CD14-positive monocyte (primary cell): ENCODE measurements at regions not wholly inside any gene's neighbourhood (a gene's known extent, or its start where the extent isn't known, plus 50 kb on each side); places are given as distances from the start of the nearest gene placed in this dataset.

Experiments
- DNase-seq, 3 donors: peaks; one replicate each; pipeline ENCODE4 v3.0.0-alpha.2; 2011 to 2022
- H2AFZ ChIP-seq: 2 replicates; pipeline ENCODE4 v1.6.0; 2012; ENCODE audit warnings: mild to moderate bottlenecking, low read depth, low read length, inconsistent platforms; ENCODE audit not compliant: insufficient read depth, poor library complexity, severe bottlenecking
- H3K27ac ChIP-seq, 2 donors: 1 replicate in 1 of 2; 2 replicates in 1 of 2; pipeline ENCODE4 v1.5.1; 2012 to 2013; ENCODE audit warnings: low read length in 2 of 2, control low read depth in 1 of 2, inconsistent platforms in 1 of 2, low read depth in 1 of 2, mild to moderate bottlenecking in 1 of 2
- H3K27me3 ChIP-seq, 2 donors: one replicate each; pipeline versions ENCODE4 v1.6.0 to v1.6.1; 2011 to 2013; ENCODE audit warnings: low read length in 2 of 2; ENCODE audit not compliant: control insufficient read depth in 2 of 2, insufficient read depth in 2 of 2
- H3K36me3 ChIP-seq, 2 donors: replicated peaks in 1 of 2; 1 replicate in 1 of 2; 2 replicates in 1 of 2; pipeline versions ENCODE4 v1.5.1 to v1.6.1; 2012 to 2013; ENCODE audit warnings: low read length in 2 of 2, control low read depth in 1 of 2, inconsistent platforms in 1 of 2, mild to moderate bottlenecking in 1 of 2; ENCODE audit not compliant: insufficient read depth in 2 of 2, control insufficient read depth in 1 of 2
- H3K4me1 ChIP-seq, 2 donors: 1 replicate in 1 of 2; 2 replicates in 1 of 2; pipeline versions ENCODE4 v1.5.1 to v1.6.1; 2012 to 2013; ENCODE audit warnings: low read length in 2 of 2, control low read depth in 1 of 2, inconsistent platforms in 1 of 2, mild to moderate bottlenecking in 1 of 2, moderate library complexity in 1 of 2; ENCODE audit not compliant: insufficient read depth in 2 of 2, control insufficient read depth in 1 of 2
- H3K4me2 ChIP-seq: replicated peaks from 2 replicates; pipeline ENCODE3; 2012; ENCODE audit warnings: low read length, moderate library complexity, mild to moderate bottlenecking; ENCODE audit not compliant: poor library complexity, severe bottlenecking; ENCODE audit errors: extremely low read depth
- H3K4me3 ChIP-seq, 3 experiments: fragments of 200-600 bp in 1 of 3; sonication (generic) in 1 of 3; replicated peaks in 1 of 3; 1 replicate in 2 of 3; 2 replicates in 1 of 3; pipeline ENCODE4 v1.5.1; 2011 to 2013; ENCODE audit warnings: low read length in 3 of 3, mild to moderate bottlenecking in 3 of 3, control low read depth in 2 of 3, low read depth in 2 of 3, inconsistent platforms in 1 of 3, moderate library complexity in 1 of 3
- H3K79me2 ChIP-seq: 2 replicates; pipeline ENCODE4 v1.6.0; 2012; ENCODE audit warnings: mild to moderate bottlenecking, control low read depth, inconsistent platforms, low read length, moderate library complexity; ENCODE audit not compliant: insufficient read depth
- H3K9ac ChIP-seq: 2 replicates; pipeline ENCODE4 v1.6.0; 2017; ENCODE audit warnings: low read length, mild to moderate bottlenecking; ENCODE audit not compliant: insufficient read depth, poor library complexity, severe bottlenecking
- H3K9me3 ChIP-seq, 2 donors: replicated peaks in 1 of 2; 1 replicate in 1 of 2; 2 replicates in 1 of 2; pipeline versions ENCODE4 v1.5.1 to v1.6.1; 2012 to 2013; ENCODE audit warnings: low read length in 2 of 2, control low read depth in 1 of 2; ENCODE audit not compliant: control insufficient read depth in 1 of 2, insufficient read depth in 1 of 2
- H4K20me1 ChIP-seq: 2 replicates; pipeline ENCODE4 v1.6.0; 2012; ENCODE audit warnings: mild to moderate bottlenecking, low read length, control low read depth, moderate library complexity; ENCODE audit not compliant: insufficient read depth
- H3K27ac Mint-ChIP-seq, 7 donors: one replicate each; pipeline ENCODE4 v1.8.0; 2020; ENCODE audit warnings: mild to moderate bottlenecking in 7 of 7, mixed read lengths in 7 of 7, moderate library complexity in 6 of 7, inconsistent platforms in 2 of 7
- H3K27me3 Mint-ChIP-seq, 3 donors: one replicate each; pipeline ENCODE4 v1.8.0; 2021 to 2022; ENCODE audit warnings: low read depth in 3 of 3, mild to moderate bottlenecking in 3 of 3, mixed read lengths in 3 of 3, moderate library complexity in 3 of 3, inconsistent platforms in 1 of 3
- H3K36me3 Mint-ChIP-seq, 2 donors: one replicate each; pipeline ENCODE4 v1.8.0; 2020; ENCODE audit warnings: mixed read lengths in 2 of 2, inconsistent platforms in 1 of 2, mild to moderate bottlenecking in 1 of 2
- H3K4me1 Mint-ChIP-seq: one replicate; pipeline ENCODE4 v1.8.0; 2020; ENCODE audit warnings: mild to moderate bottlenecking, mixed read lengths
- H3K4me3 Mint-ChIP-seq, 2 donors: one replicate each; pipeline ENCODE4 v1.8.0; 2020; ENCODE audit warnings: mild to moderate bottlenecking in 2 of 2, mixed read lengths in 2 of 2, moderate library complexity in 1 of 2
- H3K9me3 Mint-ChIP-seq, 7 donors: one replicate each; pipeline ENCODE4 v1.8.0; 2020 to 2022; ENCODE audit warnings: mixed read lengths in 7 of 7, mild to moderate bottlenecking in 6 of 7, moderate library complexity in 6 of 7, inconsistent platforms in 2 of 7
- WGBS: methylation state at CpG from one replicate; pipeline ENCODE4 v1.1.5; 2013; ENCODE audit warnings: missing lambda C conversion rate; ENCODE audit not compliant: insufficient coverage; 5-methylcytosine and 5-hydroxymethylcytosine counted together
- intact Hi-C, 2 donors: fragments of 100-400 bp; cut with micrococcal nuclease; formaldehyde crosslinking; loops; one replicate each; pipeline versions ENCODE4 v1.15.0 to v1.15.1; 2023
- TF ChIP-seq, protein P1 (sequence below): fragments of 200-600 bp; IDR thresholded peaks from one replicate; pipeline ENCODE4 v1.8.0; 2022; ENCODE audit warnings: antibody characterized with exemption, mild to moderate bottlenecking

DNA sequence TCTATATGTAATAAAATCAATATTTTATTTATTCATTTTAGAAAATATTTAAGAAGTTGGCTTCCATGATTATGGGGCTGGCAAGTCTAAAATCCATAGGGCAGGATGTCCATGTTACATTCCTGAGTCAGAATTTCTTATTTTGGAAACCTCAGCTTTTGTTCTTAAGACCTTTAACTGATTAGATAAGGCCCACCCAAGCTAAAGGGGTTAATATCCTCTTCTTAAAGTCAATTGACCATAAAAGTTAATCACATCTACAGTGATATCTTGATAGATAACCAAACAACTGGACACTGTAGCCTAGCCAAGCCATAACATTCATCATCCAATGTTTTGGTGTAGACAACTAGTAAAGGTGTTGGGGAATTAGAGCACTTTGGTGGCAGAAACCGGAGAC is 1035.4 kb upstream of the ZEB2 start:
- Mint-ChIP-seq H3K27ac (no peak overlapping the region), H3K4me1 (peaks cover 2% of the 10 kb centered on the region), H3K36me3 (peaks cover 0 to 3% of the 10 kb centered on the region in 2 donors), H3K9me3 (peaks cover 0 to 6% (median 3%) of the 10 kb centered on the region in 7 donors), H3K27me3 (no peaks in the 10 kb centered on the region), H3K4me3 (no peak overlapping the region)
- no peaks in the 10 kb centered on the region for H4K20me1 ChIP-seq
- H3K4me1 ChIP-seq: peaks cover 0 to 2% of the 10 kb centered on the region in 2 donors
- H3K9ac ChIP-seq: no peak overlapping the region
- no peak overlapping the region for H3K4me2 ChIP-seq
- TF ChIP-seq, protein P1, sequence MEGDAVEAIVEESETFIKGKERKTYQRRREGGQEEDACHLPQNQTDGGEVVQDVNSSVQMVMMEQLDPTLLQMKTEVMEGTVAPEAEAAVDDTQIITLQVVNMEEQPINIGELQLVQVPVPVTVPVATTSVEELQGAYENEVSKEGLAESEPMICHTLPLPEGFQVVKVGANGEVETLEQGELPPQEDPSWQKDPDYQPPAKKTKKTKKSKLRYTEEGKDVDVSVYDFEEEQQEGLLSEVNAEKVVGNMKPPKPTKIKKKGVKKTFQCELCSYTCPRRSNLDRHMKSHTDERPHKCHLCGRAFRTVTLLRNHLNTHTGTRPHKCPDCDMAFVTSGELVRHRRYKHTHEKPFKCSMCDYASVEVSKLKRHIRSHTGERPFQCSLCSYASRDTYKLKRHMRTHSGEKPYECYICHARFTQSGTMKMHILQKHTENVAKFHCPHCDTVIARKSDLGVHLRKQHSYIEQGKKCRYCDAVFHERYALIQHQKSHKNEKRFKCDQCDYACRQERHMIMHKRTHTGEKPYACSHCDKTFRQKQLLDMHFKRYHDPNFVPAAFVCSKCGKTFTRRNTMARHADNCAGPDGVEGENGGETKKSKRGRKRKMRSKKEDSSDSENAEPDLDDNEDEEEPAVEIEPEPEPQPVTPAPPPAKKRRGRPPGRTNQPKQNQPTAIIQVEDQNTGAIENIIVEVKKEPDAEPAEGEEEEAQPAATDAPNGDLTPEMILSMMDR: no peak
- WGBS: no CpG with 5 or more reads among the region's 1 CpG
- intact Hi-C loops: no loop called here
- no peaks in the 10 kb centered on the region for H3K27me3 ChIP-seq
- no peak overlapping the region for H2AFZ ChIP-seq
- H3K4me3 ChIP-seq: no peak overlapping the region
- no peaks in the 10 kb centered on the region for H3K79me2 ChIP-seq
- H3K9me3 ChIP-seq: no peaks in the 10 kb centered on the region
- DNase-seq: no peak
- no peak overlapping the region for H3K27ac ChIP-seq
- no peaks in the 10 kb centered on the region for H3K36me3 ChIP-seq

GRCh38 chr2:145551686-145552085 is 1031.8 kb upstream of the ZEB2 start:
- Histone ChIP-seq H2AFZ (no peak overlapping the region), H3K79me2 (no peaks in the 10 kb centered on the region), H3K27ac (no peak overlapping the region), H3K4me2 (no peak overlapping the region), H3K4me1 (peaks cover 4 to 11% of the 10 kb centered on the region in 2 donors), H4K20me1 (no peaks in the 10 kb centered on the region), H3K4me3 (no peak overlapping the region), H3K36me3 (no peaks in the 10 kb centered on the region), H3K9me3 (no peaks in the 10 kb centered on the region), H3K9ac (no peak overlapping the region), H3K27me3 (no peaks in the 10 kb centered on the region)
- WGBS: 92% methylated on average over 2 of the region's 2 CpGs
- Mint-ChIP-seq H3K27ac (no peak overlapping the region), H3K36me3 (peaks cover 0 to 3% of the 10 kb centered on the region in 2 donors), H3K4me3 (no peak overlapping the region), H3K9me3 (peaks cover 0 to 8% (median 2%) of the 10 kb centered on the region in 7 donors), H3K27me3 (no peaks in the 10 kb centered on the region), H3K4me1 (peaks cover 11% of the 10 kb centered on the region)
- no peak for DNase-seq
- intact Hi-C loops: no loop called here
- TF ChIP-seq, protein P1: no peak
